Right lobe of liver (tissue), 4 donors: ENCODE measurements at regions not wholly inside any gene's neighbourhood (a gene's known extent, or its start where the extent isn't known, plus 50 kb on each side); places are given as distances from the start of the nearest gene placed in this dataset.

ENCODE experiments used
- POLR2A ChIP-seq: fragments of 450-650 bp; IDR thresholded peaks from one replicate; pipeline ENCODE4 v1.6.1; 2017; ENCODE audit warnings: antibody characterized with exemption, mild to moderate bottlenecking
- TF ChIP-seq, protein P1 (sequence below), 4 donors: fragments of 200-600 bp in 3 of 4; fragments of 450-650 bp in 1 of 4; IDR thresholded peaks; one replicate each; pipeline versions ENCODE4 v1.5.1 to v1.8.0; 2016 to 2022; ENCODE audit warnings: antibody characterized with exemption in 4 of 4, mild to moderate bottlenecking in 2 of 4
- donor health status: DM: no; HTN: no; CAD: no.
- donor health status: DM: no; HTN: no; CAD: no.
- donor health status: DM: no; HTN: yes; CAD: no.

DNA sequence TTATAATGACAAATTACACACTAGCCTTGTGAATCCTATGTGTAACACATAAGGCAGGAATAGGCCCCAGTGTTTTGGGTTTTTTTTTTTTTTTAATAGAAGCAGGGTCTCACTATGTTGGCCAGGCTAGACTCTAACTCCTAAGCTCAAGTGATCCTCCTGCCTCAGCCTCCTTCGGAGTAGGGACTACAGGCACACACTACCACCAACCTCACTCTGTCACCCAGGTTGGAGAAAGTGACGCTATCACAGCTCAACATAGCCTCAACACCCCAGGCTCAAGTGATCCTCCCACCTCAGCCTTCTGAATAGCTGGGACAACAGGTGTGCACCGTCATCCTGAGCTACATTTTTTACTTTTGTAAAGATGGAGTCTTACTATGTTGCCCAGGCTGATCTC, 205.8 kb upstream of the RREB1 start:
- TF ChIP-seq, protein P1, sequence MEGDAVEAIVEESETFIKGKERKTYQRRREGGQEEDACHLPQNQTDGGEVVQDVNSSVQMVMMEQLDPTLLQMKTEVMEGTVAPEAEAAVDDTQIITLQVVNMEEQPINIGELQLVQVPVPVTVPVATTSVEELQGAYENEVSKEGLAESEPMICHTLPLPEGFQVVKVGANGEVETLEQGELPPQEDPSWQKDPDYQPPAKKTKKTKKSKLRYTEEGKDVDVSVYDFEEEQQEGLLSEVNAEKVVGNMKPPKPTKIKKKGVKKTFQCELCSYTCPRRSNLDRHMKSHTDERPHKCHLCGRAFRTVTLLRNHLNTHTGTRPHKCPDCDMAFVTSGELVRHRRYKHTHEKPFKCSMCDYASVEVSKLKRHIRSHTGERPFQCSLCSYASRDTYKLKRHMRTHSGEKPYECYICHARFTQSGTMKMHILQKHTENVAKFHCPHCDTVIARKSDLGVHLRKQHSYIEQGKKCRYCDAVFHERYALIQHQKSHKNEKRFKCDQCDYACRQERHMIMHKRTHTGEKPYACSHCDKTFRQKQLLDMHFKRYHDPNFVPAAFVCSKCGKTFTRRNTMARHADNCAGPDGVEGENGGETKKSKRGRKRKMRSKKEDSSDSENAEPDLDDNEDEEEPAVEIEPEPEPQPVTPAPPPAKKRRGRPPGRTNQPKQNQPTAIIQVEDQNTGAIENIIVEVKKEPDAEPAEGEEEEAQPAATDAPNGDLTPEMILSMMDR (IDR thresholded peaks at IDR 0.05): no peak
- no peak for TF ChIP-seq POLR2A
